ENCODE measurements at regions not wholly inside any gene's neighbourhood (a gene's known extent, or its start where the extent isn't known, plus 50 kb on each side); places are given as distances from the start of the nearest gene placed in this dataset.

DNA sequence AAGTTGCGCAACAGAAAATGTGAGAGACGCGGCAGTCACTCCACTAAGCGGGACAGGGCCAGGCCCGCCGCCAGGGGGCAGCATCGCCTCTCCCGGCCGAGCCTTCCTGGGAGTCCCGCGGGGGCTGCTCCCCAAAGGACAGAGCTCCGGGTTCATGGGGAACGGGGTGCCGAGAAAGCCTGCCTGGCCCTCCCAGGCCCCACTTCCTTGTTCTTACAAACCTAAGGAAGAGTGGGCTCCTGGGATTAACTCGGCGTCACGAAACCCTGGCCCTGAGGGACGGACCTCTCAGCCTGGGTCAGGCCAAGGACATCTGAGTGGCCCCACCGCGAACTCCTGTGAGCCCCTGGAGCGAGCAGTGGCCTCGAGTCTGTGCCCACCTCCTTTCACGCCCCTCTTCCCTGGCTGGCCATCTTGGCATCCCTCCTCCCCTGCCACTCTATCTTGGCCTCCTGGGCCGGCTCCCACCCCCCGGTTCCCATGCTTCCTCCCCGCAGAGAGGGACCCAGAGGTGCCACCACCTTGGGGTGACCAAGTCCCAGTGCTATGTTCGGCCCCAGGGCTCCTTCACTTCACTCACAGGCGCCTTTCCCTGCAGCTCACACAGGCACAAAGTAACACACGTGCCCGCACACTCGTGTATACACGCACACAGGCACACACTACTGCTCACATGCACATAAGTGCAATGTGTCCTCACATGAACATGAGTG, 99.9 kb upstream of the FGF3 start:
- TF ChIP-seq, protein P1, sequence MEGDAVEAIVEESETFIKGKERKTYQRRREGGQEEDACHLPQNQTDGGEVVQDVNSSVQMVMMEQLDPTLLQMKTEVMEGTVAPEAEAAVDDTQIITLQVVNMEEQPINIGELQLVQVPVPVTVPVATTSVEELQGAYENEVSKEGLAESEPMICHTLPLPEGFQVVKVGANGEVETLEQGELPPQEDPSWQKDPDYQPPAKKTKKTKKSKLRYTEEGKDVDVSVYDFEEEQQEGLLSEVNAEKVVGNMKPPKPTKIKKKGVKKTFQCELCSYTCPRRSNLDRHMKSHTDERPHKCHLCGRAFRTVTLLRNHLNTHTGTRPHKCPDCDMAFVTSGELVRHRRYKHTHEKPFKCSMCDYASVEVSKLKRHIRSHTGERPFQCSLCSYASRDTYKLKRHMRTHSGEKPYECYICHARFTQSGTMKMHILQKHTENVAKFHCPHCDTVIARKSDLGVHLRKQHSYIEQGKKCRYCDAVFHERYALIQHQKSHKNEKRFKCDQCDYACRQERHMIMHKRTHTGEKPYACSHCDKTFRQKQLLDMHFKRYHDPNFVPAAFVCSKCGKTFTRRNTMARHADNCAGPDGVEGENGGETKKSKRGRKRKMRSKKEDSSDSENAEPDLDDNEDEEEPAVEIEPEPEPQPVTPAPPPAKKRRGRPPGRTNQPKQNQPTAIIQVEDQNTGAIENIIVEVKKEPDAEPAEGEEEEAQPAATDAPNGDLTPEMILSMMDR (conservative IDR thresholded peaks at IDR 0.05; ENCODE audit: low read depth, low read length), result peak; percentile 99
- TF ChIP-seq EZH2 (IDR thresholded peaks at IDR 0.05; ENCODE audit: borderline replicate concordance, low read depth, low read length, poor library complexity, severe bottlenecking), result no peak

Measured in A673 (cell line).